ENCODE measurements at regions not wholly inside any gene's neighbourhood (a gene's known extent, or its start where the extent isn't known, plus 50 kb on each side); places are given as distances from the start of the nearest gene placed in this dataset.

GRCh38 chr9:25613709-25614108, 64.5 kb downstream of the TUSC1 start:
- H3K4me3 ChIP-seq (ENCODE audit: low read depth, low read length): no peak overlapping the region
- no peak for TF ChIP-seq CTCF (IDR thresholded peaks at IDR 0.05; ENCODE audit: insufficient read depth, low read depth, low read length, missing control alignments)
- no peak for DNase-seq (ENCODE audit: low read depth)

- no peak for DNase-seq (ENCODE audit: low read depth)
- H3K4me3 ChIP-seq (ENCODE audit: low read depth, low read length): no peak overlapping the region
- no peak for TF ChIP-seq CTCF (IDR thresholded peaks at IDR 0.05; ENCODE audit: insufficient read depth, low read depth, low read length, missing control alignments)
Observed at GRCh38 chr9:25603106-25603505, 75.1 kb downstream of the TUSC1 start.

GRCh38 chr9:25602400-25603044, 75.7 kb downstream of the TUSC1 start:
- no peak for TF ChIP-seq CTCF (IDR thresholded peaks at IDR 0.05; ENCODE audit: insufficient read depth, low read depth, low read length, missing control alignments)
- H3K4me3 ChIP-seq (ENCODE audit: low read depth, low read length): no peak overlapping the region
- DNase-seq (ENCODE audit: low read depth): no peak

- no peak overlapping the region for H3K4me3 ChIP-seq (ENCODE audit: low read depth, low read length)
- no peak for DNase-seq (ENCODE audit: low read depth)
- TF ChIP-seq CTCF (IDR thresholded peaks at IDR 0.05; ENCODE audit: insufficient read depth, low read depth, low read length, missing control alignments): no peak
Observed at GRCh38 chr9:25600501-25600900, 77.7 kb downstream of the TUSC1 start.

GRCh38 chr9:25584611-25585010, 93.6 kb downstream of the TUSC1 start:
- H3K4me3 ChIP-seq (ENCODE audit: low read depth, low read length): no peak overlapping the region
- no peak for TF ChIP-seq CTCF (IDR thresholded peaks at IDR 0.05; ENCODE audit: insufficient read depth, low read depth, low read length, missing control alignments)

GRCh38 chr9:25573281-25573680, 105.0 kb downstream of the TUSC1 start:
- no peak for TF ChIP-seq CTCF (IDR thresholded peaks at IDR 0.05; ENCODE audit: insufficient read depth, low read depth, low read length, missing control alignments)
- no peak overlapping the region for H3K4me3 ChIP-seq (ENCODE audit: low read depth, low read length)
- no peak for DNase-seq (ENCODE audit: low read depth)

More at GRCh38 chr9:25584611-25585010, 93.6 kb downstream of the TUSC1 start:
- no peak for DNase-seq (ENCODE audit: low read depth)

GRCh38 chr9:25571491-25571890, 106.8 kb downstream of the TUSC1 start:
- no peak for DNase-seq (ENCODE audit: low read depth)
- no peak for TF ChIP-seq CTCF (IDR thresholded peaks at IDR 0.05; ENCODE audit: insufficient read depth, low read depth, low read length, missing control alignments)

More at GRCh38 chr9:25571491-25571890, 106.8 kb downstream of the TUSC1 start:
- no peak overlapping the region for H3K4me3 ChIP-seq (ENCODE audit: low read depth, low read length)

Data from GM12865 (cell line).